GDM1 (cell line): ENCODE measurements at regions not wholly inside any gene's neighbourhood (a gene's known extent, or its start where the extent isn't known, plus 50 kb on each side); places are given as distances from the start of the nearest gene placed in this dataset.
"Not testable (repeated sequence)": the region's sequence is repeated elsewhere in the genome, so short reads cannot be mapped to it uniquely, and the experiment has no call there.

Experiments
- DNase-seq: peaks from one replicate; lab custom pipeline; 2025; lab: John Stamatoyannopoulos, UW

DNA sequence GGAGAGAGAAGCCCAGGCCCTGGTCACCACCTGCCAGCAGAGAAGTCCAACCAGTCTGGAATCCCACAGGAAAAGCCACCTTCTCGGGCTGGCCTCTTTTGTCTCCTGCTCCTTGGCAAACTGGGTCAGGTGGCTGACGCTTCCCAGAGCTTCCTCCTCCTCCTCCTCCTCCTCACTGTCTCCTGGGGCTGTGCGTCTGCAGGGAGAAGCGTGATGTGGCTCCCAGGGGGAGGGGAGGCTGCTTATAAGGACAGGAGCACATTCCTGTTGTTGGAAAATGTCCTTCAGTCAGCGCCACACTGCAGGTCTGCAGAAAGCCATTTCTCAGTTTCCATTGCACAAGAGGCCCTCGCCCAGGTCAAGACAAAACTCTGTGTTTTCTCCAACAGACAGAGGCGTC, 1316.5 kb downstream of the BRD1 start:
- DNase-seq: no peak

DNA sequence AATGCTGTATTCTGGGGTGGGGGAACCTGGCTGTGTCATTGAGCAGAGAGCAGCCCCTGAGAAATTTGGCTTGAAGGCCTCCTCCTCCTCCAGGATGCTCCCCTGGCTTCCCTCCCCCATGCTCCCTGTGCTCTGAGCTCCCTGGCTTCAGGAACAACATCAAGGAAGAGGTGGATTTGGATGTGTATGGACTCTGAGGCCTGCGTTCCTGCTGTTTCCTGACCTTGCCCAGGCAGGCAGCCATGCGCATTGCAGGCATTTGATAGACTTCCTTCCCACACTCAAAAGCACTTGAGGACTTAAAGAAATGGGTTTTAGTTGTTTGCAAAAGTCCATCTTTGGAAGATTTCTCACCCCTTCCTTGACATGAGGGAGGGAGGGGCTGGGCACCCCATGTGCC, 1317.1 kb downstream of the BRD1 start:
- DNase-seq: no peak

DNA sequence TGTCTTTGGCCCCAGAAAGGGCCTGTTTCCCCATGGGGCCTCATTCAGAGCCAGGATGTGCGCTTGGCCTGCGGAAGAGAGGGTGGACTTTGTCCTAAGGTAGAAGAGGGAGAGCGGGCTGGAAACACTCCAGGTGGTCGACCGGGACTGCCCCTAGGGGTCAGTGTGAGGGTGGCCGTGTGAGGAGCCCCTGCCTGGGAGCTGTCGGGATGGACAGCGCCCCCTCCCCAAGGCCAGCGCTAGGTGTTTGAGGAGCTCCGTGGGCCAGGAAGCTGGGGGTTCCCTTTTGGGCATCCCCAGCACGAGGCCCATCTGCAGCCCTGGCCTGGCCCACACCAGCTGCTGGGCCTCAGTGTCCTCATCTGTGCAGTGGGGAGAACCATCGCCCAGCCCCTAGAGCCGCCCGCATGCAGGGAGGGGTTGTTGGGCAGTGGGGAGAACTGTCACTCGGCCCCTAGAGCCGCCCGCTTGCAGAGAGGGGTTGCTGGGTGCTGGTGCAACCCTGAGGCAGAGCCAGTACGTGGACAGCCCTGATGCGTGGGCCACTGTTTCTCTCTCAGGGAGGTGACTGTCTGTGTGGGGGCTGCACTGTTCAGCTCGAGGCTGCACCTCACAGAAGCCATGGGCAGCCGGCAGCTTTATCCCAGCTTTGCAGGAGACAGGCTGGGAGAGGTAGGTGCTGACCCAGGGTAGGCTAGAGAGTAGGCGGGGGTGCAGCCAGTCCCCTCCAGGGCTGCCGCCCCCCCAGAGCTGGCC, 1319.9 kb downstream of the BRD1 start:
- DNase-seq: no peak

DNA sequence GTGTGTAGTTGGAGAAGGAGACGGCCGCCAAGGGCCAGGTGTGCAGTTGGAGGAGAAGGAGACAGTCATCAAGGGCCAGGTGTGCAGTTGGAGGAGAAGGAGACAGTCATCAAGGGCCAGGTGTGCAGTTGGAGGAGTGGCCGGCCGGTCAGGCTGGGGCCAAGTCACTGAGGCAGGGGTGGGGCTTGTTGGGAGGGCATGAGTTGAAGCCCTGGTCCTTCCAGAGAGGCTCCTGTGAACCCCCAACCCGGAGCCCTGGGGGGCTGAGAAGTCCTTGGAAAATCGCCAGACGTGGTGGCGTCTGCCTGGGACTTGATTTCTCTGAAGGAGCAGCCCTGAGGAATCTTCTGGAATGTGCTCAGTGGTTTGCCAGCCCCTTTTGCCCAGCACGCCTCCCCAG, 1320.5 kb downstream of the BRD1 start:
- no peak for DNase-seq

DNA sequence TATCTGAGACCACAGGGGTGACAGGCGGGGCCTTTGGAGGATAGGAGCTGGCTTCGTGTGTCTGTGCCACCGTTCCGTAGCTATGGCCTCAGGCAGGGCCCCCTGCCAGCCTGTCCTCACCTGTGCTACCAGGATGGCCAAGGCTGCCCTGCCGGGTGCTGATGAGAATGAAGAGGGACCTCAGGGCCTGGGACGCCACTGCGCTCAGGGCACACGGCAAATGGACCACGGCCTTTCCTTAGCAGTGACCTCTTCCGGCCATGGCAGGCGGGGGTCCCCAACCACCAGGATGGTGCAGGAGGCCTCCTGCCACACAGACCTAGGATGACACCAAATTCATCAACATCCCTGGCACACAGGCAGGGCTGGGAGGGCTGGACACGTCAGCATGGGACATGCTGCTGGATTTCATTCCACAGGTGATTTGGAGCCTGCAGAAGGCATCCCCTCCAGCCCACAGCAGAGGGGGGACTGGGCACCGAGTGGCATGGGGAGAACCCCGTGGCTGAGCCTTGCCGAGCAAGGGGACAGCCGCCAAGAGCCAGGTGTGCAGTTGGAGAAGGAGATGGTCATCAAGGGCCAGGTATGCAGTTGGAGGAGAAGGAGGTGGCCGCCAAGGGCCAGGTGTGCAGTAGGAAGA, 1321.0 kb downstream of the BRD1 start:
- no peak for DNase-seq

DNA sequence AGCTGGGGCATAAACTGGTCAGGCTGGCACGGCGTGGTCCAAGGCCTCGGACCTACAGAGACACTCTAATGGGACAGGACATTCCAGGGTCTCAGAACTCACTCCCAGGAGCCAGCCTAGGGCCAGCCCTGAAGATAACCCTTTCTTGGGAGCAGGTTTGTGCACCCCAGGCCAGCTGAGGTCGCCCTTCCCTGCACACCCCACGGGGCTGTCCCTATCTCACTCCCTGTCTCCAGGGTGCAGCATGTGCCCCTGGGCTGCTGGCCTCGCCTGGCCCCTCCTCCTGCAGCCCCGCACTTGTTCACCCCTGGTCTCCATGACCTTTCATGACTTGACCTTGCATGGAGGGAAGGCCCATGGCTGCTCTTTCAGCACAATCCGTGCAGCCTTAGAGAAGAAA, 1321.8 kb downstream of the BRD1 start:
- DNase-seq: no peak

DNA sequence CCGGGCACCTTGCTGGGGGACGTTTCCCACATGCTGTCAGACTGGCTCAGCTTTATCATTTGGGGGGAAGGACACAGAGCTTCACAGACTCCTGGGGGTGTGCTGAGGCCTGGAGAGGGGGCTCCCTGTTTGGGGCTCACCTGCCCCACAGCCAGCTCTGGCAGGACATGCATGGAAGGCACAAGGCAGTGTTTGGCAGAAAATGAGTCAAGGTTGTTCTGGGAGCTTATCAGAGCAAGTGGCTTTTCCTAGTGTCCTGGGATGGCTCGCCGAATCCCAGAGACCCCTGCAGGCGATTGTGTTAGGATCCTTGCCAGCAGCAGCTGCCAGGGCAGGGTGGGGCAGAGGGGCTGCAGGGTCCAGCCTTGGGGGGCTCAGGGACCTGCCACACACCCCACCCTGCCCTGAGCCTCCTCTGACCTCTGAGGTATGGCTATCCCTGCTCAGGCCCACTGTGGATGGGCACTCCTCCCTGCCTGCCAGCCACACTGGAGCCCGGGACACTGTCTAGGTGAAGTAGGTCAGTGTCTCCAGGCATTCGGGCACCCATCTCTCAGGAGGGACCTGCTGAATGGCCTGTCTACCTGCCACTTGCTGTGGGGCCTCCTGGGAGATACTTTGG, 1323.0 kb downstream of the BRD1 start:
- DNase-seq: no peak

DNA sequence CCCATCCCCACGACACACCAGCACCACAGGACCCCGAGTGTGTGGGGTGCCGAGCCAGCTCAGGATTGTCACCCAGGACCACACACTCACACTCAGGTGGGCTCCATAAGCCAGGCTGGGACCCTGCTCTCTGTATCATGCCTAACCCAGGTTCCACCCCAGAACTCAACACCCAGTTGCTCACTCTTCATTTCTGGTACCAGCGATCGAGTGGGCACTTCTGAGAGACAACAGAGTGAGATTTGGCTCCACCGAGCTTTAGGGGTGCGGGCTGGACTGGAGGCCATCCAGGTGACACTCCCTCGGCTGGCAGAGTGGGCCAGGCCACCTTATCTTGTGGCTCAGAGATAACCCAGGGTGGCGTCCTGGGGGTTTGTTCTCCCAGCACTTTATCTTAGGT, 1323.8 kb downstream of the BRD1 start:
- DNase-seq: no peak

DNA sequence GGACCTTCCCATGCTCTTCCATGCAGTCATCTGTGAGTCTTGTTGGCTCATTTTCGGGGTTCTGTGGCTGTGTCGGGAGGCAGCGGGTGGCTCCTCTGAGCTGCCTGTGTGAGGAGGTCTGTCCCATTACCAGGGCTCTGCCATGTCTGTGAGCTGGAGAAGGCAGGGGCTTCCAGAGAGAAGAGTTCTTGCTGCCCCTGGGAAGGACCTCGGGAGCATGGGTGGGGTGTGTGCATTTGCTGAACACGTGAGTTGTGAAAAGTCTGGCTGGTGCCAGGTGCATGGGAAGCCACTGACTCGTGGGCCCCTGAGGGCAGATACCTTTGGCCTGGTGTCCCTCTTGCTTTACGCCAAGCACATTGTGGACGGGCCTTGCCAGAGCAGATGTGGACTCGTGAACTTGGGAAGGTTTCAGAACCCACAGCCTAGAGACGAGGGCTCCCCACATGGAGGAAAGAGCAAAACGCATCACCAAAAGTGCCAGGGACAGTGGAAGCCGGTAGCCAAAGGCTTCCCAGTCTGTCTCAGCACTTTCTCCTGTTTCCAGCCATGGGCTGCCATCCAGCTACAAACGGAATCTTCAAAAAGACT, 1324.5 kb downstream of the BRD1 start:
- DNase-seq: no peak

DNA sequence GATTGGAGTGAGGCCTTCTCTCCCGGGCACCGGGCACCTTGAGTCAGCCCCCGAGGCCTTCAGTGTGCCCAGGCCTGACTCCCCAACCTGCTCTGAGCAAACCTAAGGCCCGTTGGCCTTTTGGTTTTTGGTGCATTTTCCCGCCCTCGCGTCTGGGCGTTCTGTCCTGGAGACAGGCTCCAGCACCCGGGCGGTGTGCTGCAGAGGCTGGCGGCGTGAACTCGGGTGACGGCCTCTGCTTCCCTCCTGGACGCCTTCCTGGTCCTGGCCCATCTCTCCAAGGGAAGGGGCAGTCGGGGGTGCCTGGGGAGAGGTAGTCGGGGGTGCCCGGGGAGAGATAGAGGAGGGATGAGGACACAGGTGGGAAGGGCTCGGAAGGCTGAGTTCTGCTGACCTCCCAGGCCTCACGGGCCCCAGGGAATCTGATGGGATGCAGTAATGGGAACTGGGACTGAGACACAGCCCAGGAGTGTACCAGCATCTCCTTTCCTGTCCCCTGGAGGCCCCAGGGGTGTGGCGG, 1326.4 kb downstream of the BRD1 start:
- DNase-seq: no peak

DNA sequence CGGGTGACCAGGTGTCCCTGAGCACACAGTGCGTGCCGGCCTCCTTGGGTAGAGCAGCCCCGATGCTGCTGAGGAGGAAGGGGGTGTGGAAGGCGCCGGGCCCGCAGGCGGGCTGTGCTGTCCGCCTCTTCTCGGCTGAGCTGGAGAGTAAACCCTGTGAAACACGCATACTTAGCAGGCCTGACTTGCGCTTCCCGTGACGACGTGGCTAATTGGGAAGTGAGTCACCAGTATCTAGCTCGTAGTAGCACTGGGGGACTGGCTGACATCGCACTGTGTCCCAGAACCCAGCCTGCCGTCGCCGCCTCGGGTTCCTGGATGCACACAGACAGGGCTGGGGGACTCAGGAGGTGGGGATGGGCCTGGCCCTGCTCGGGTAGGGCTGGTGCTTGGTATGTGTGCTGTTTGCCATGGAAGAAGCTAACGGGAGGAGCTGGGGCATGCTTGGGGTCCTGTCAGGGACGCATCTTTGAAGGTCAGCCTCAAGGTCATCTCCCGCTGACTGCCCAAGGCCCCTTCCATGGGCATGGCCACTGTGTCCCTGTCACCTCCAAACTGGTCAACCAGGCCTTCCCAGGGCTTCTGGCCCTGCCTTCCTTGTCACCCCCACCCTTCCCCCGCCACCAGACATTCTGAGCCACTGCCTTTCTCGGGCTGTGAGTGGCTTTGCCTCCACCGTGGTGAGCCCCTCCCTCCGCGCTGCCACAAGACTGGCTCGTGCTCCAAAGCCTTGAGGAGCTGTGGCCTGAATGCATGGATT, 1327.0 kb downstream of the BRD1 start:
- DNase-seq: no peak

DNA sequence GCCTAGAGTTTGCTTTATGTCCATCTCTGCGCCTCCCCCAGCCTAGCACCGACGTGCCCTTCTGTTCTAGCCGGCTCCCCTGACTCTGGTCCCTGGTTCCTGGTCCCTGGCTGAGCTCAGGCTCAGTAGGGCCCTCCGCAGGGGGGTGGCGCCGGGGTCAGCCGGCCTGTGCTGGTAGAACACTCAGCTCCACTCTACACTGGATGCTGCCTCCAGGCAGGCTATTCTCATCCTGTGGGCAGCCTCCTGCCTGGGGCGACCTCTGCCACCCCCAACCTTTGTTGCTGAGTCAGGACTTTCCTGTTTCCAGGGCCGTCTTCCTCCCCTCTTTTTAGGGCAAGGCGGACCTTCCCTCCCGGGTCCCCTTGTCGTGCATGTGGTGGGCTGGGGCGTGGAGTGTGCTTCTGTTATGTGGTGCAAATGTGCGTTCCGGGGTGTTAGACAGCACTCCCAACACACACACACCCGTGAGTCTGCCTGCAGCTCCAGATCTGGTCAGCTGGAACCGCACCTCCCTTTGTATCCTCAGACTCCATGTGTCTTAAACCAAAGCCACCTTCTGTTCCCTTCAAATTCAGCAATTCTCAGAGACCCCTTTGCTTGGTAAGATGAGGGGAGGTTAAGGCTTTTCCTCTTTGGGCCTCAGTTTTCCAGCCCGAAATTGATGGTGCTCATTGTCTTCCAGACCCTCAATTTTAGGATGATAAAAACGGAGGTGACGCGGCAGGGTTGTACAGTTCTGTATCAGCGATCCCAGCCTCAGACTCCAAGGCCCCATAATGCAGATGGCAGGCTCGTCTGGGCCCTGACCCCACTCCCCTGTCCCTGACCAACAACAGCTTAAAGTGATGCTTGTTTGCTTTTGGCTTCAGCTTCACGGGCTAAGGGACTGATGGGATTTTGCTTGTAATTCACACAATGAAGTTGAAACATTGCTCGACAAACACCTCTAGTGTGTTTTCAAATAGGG, 1327.9 kb downstream of the BRD1 start:
- no peak for DNase-seq

DNA sequence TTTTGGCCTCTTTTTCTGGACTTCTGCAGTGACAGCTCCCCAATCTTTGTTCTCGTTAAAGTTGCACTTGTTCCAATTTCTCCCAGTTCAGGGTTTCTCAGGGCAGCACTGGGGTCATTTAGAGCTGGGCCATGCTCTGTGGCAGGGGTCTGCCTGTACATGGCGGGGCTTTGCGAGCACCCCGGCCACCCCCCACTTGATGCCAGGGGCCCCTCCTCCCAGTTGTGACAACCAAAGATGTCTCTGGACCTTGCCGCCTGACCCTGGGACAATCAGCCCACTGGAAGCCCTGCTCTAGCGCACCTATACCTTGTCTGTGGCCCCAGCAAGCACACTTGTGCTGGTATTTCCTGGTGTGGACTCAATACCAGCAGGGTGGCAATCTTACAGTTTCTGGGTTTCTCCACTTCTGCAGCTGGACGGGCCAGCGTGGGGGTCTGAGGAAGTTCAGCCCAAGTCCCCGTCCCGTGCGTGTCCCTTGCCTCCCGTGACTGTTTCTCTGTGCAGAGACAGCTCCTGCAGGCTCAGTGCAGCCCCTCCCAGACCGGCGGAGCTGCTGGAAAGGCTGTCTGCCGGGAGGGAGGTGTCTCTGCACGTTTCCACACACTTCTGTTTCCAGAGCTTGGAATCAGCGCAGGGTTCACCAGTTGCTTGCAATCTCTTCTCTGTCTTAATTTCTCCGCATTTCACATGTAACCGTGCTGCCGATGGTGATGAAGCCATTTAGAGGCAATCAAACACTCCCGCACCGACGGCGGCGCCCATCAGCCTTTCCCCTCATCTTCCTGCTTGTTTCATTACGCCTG, 1328.9 kb downstream of the BRD1 start:
- DNase-seq: no peak

DNA sequence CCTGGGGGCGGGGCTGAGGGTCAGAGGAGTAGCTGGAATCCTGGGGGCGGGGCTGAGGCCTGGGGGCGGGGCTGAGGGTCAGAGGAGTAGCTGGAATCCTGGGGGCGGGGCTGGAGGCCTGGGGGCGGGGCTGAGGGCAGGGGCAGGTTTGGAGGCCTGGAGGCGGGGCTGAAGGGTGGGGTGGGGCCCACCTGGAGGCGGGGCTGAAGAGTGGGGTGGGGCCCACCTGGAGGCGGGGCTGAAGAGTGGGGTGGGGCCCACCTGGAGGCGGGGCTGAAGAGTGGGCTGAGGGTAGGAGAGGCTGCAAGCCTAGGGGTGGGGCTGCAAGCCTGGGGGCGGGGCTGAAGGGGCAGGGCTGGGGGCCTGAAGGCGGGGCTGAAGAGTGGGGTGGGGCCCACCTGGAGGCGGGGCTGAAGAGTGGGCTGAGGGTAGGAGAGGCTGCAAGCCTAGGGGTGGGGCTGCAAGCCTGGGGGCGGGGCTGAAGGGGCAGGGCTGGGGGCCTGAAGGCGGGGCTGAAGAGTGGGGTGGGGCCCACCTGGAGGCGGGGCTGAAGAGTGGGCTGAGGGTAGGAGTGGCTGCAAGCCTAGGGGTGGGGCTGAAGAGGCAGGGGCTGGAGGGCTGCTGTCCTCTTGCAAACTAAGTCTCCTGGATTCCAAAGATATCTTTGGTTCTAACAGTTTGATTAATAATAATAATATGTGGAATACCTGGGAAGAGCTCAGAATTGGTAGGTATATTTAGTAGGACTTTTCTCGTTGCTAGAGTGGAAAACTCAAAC, 1329.7 kb downstream of the BRD1 start:
- not testable (repeated sequence) for DNase-seq

DNA sequence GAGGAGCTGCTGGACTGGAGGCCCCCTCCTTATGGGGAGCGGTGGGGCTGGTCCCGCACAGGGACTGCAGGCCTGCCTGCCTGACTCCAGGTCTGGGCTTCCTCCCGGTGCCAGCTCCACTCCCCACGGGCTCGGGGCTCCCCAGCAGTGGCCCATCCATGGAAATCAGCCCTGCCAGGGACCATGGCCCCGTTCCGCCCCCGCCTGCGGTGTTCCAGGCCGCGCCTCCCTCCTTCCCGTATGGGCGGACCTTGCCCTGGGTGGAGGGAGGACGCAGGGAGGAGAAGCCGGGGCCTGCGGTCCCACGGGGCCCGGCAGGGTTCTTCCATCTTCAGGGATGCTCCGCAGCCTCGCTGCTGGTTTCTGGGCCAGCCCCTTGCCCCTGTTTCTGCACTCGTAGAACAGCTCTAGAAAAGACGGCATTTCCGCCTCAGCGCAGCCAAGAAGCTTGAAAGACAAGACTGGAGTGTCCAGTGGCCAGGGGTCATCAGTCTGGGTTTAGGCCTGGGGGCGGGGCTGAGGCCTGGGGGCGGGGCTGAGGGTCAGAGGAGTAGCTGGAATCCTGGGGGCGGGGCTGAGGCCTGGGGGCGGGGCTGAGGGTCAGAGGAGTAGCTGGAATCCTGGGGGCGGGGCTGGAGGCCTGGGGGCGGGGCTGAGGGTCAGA, 1330.6 kb downstream of the BRD1 start:
- no peak for DNase-seq

DNA sequence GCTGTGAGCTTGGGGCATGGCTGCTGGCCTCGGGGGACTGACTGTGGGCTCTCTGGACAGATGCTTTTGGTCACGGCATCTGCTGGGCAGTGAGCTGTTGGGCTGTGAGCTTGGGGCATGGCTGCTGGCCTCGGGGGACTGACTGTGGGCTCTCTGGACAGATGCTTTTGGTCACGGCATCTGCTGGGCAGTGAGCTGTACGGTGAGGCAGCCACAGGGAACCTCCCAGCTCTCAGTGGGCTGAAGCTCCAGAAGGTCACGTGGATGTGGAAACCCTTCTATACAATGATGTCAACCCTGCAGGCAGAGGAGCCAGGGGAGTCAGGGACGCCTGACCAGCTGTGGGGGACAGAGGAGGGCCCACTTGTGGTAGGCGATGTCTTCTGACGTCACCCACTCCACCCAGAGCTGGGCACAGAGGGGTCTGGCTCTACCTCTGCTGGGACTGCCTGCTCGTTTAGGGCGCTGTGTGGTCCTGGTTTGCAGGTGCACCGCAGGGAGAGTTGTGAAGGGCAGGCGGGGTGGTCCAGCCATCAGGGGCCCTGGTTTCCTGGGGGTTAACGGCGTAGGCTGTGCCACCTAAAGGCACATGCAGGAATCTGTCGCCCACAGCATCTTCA, 1331.3 kb downstream of the BRD1 start:
- DNase-seq: no peak

DNA sequence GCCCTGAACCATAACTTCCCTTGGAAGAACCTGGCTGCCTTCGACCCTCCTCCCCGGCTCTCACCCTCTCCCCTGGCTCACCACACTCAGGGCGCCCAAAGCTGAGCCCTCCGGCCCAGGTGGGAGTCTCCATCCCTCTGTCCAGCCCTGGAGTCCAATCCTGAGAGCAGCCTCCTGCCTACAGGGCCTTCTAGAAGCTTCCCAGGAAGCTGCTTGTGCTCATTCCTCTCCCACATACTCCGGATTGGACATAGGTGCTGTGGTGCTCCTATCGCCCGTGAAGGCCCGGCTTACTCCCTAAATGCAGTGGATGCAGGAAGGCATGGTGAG, 1332.0 kb downstream of the BRD1 start:
- DNase-seq: no peak

DNA sequence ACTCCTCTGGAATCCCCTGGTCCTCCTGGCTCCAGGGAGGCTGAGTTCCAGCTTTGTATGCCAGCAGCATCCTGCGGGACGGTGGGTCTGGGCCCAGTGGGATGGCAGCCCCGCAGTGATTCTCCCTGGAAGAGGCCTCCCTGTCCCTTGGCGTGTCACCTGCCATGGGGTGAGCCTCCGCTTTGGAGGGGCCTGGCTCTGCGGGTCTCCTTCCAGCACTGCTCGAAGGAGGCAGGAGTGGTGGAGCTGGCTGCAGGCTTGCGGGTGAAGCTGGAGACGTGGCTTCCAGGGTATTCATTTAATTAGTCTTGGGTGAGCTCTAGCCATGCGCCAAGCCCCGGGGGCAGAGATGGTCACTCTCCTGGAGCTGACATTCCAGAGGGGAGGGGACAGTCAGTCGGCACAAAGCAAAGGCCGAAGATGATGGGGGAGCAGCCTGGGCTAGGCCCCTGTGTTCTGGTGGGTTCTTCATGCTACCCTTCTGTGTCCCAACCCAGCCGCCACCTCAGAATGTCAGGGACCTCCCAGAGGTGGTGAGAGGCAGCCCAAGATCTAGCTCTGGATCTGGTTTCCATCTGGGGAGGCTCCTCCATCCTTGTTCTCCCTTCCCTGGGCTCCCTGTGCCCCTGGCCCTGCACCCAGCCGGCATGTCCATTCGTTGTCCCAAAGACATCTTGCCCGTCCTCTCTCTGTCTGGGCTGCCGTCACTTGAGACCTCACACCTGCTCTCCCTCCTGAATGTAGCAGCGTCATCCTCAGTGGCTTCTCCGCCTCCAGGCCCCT, 1332.5 kb downstream of the BRD1 start:
- DNase-seq: no peak
